ENCODE measurements at regions not wholly inside any gene's neighbourhood (a gene's known extent, or its start where the extent isn't known, plus 50 kb on each side); places are given as distances from the start of the nearest gene placed in this dataset.

DNA sequence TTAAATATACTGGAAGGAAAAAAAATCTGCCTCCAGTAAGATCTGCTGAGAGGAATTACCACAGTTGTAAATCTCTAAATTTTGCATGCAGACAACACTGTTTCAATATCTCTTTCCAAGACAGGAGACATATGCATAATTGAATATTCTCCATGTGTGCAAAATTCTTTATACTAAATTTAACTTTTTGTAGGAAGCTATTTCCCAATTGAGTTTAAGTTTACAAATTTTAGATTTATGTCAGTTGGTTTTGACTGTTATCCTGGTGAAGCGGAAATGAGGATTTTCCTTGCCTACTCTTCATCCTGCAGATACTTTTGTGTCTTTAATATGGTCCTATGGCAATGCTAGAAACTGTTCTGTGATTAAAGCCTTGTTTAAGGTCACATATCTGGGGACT lies 1352.9 kb downstream of the FSTL5 start:
- TF ChIP-seq, protein P1, sequence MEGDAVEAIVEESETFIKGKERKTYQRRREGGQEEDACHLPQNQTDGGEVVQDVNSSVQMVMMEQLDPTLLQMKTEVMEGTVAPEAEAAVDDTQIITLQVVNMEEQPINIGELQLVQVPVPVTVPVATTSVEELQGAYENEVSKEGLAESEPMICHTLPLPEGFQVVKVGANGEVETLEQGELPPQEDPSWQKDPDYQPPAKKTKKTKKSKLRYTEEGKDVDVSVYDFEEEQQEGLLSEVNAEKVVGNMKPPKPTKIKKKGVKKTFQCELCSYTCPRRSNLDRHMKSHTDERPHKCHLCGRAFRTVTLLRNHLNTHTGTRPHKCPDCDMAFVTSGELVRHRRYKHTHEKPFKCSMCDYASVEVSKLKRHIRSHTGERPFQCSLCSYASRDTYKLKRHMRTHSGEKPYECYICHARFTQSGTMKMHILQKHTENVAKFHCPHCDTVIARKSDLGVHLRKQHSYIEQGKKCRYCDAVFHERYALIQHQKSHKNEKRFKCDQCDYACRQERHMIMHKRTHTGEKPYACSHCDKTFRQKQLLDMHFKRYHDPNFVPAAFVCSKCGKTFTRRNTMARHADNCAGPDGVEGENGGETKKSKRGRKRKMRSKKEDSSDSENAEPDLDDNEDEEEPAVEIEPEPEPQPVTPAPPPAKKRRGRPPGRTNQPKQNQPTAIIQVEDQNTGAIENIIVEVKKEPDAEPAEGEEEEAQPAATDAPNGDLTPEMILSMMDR (IDR thresholded peaks at IDR 0.05 in 2 of 3, conservative IDR thresholded peaks at IDR 0.05 in 1 of 3; ENCODE audit: borderline replicate concordance in 1 of 3, insufficient read depth in 1 of 3, low read depth in 2 of 3, low read length in 2 of 3): no peak
- TF ChIP-seq, protein P2, sequence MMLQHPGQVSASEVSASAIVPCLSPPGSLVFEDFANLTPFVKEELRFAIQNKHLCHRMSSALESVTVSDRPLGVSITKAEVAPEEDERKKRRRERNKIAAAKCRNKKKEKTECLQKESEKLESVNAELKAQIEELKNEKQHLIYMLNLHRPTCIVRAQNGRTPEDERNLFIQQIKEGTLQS (IDR thresholded peaks at IDR 0.05): no peak
- no peak for TF ChIP-seq POLR2AphosphoS5 (IDR thresholded peaks at IDR 0.05; ENCODE audit: low read depth, low read length)
- TF ChIP-seq YY1 (IDR thresholded peaks at IDR 0.05; ENCODE audit: extremely low read depth, insufficient replicate concordance, low read depth, low read length): no peak
- TF ChIP-seq, protein P3, sequence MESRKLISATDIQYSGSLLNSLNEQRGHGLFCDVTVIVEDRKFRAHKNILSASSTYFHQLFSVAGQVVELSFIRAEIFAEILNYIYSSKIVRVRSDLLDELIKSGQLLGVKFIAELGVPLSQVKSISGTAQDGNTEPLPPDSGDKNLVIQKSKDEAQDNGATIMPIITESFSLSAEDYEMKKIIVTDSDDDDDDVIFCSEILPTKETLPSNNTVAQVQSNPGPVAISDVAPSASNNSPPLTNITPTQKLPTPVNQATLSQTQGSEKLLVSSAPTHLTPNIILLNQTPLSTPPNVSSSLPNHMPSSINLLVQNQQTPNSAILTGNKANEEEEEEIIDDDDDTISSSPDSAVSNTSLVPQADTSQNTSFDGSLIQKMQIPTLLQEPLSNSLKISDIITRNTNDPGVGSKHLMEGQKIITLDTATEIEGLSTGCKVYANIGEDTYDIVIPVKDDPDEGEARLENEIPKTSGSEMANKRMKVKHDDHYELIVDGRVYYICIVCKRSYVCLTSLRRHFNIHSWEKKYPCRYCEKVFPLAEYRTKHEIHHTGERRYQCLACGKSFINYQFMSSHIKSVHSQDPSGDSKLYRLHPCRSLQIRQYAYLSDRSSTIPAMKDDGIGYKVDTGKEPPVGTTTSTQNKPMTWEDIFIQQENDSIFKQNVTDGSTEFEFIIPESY (IDR thresholded peaks at IDR 0.05; ENCODE audit: extremely low read depth, insufficient replicate concordance, low read length): no peak
- no peak for TF ChIP-seq REST (IDR thresholded peaks at IDR 0.05; ENCODE audit: low read depth)

Measured in HCT116 (cell line).